GM19467 (cell line): ENCODE measurements at regions not wholly inside any gene's neighbourhood (a gene's known extent, or its start where the extent isn't known, plus 50 kb on each side); places are given as distances from the start of the nearest gene placed in this dataset.
"Not testable (repeated sequence)": the region's sequence is repeated elsewhere in the genome, so short reads cannot be mapped to it uniquely, and the experiment has no call there.

Source experiments
- ATAC-seq: cut with Tn5 transposase; IDR thresholded peaks from one replicate; pipeline ENCODE4 v1.9.1; 2021; ENCODE audit warnings: mild to moderate bottlenecking, moderate library complexity; ENCODE audit not compliant: unreplicated experiment

DNA sequence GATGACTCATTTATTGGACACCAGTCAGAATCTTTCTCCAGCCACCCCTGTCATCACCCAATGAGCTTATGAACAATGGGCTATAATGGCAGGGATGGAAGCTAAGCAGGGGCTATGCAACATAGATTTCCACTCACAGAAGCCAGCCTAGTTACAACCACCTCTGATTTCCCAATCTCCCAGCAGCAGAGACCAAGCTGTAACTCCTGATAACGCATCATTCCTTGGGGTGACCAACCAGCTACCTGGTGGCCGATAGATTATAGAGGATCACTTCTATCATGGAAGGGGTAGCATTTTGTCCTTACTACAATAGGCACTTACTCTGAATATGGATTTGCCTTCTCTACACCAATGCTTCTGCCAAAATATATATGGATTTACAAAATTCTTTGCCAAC, 302.3 kb upstream of the ATXN7L3B start:
- ATAC-seq, result no peak

DNA sequence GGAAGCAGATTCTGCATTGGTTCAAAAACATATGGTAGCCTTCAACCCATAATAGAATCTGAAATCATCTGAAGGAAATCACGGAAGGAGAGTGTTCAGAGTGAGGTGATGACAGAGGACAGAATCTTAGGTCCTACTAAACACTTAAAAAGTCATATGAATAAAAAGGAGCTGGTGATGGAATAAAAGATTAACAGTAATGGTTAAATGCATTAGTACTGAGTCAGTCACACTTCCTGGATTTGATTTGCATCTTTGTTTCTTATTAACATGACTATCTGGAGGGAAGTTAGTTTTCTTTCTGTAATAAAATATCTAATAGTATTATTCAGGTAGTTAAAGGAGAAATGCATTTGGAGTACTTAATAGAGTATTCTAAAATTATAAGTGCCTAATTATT, 296.3 kb upstream of the ATXN7L3B start:
- ATAC-seq, result no peak

DNA sequence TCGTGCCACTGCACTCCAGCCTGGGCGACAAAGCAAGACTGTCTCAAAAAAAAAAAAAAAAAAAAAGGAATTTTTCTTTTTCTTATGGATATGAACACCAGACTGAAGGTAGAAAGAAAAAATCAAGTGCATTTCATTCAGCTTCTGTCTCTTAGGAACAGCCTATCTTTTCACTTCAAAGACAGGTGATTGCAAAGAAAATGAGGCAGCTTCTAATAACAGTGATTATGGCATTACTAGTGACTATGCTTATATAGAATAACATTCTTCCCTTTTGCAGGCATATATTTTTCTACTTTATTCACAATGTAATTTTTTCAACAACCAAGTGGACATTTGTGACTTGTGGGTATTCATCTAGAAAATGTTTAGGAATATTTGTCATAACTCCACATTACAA, 295.5 kb upstream of the ATXN7L3B start:
- no peak for ATAC-seq

DNA sequence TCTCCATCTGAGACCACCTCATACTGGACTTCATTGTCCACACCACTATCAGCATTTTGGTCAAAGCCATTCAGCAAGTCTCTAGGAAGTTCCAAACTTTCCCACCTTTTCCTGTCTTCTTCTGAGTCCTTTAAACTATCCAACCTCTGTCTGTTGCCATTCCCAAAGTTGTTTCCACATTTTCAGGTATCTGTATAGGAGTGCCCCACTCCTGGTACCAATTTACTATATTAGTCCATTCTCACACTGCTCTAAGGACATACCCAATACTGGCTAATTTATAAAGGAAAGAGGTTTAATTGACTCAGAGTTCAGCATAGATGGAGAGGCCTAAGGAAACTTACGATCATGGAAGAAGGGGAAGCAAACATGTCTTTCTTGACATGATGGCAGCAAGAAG, 292.2 kb upstream of the ATXN7L3B start:
- no peak for ATAC-seq

DNA sequence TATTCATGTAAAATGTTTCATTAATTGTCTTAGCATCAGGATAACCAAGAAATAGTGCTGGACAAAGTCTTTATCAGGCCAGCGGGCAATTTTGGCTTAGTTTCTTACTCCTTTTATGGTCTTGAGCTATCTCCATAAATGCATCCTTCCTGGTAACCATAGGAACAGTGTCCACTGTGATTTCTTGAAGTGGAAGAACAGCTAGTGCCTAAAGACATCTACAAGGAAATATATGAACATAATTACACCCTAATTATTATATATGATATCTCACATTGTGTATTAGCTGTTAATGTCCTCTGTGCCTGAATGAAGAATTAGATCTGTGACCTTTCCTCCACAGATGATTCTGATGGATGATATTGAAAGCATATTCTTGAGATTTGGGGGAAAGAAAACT, 286.7 kb upstream of the ATXN7L3B start:
- ATAC-seq, result no peak

DNA sequence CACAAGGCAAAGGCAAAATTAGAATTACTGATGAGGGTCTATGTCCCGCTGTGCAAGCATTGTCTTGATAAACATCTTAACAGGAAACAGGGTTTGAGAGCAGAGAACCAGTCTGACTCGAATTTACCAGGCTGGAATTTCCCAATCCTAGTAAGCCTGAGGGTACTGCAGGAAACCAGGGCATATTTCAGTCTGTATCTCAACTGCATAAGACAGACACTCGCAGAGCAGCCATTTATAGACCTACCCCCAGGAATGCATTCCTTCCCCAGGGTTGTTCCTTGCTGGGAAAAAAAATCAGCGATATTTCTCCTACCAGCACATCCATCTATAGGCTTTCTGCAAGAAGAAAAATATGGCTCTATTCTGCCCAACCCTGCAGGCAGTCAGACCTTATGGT, 283.8 kb upstream of the ATXN7L3B start:
- ATAC-seq, result not testable (repeated sequence)

DNA sequence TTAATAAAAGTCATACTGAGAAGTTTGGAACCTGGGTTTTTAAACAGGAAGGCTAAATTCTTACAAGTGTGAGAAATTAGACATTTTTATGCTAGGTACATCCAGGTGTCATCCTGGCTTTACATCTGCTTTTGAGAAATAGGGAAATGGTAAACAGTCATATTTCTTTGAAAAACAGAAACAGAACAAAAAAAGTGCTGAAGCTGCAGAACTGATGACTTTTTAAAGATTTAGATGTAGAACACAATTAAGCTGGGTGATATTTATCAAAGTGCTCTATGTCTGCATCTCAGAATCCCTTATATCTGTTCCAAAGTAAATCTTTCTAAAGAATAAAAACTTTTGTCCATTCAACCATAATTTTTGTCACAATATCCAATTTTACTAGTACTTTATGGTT, 282.9 kb upstream of the ATXN7L3B start:
- no peak for ATAC-seq

DNA sequence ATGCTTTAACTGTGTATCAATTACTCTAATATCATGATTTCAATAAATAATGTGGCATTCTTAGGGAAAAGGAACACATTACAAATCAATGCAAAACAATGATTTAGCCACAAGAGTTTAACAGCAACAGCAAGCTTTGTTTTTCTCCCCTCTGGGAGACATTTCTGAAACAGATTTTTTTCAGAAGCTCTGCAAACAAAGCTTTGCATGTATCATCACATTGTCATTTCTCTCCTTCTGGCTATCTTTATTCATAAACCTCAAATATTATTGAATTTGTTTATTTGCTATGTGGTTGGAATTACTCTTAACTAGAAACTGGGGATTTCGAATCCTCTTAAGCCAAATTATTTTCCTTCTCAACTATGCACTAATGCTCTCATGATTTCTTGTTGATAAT, 278.4 kb upstream of the ATXN7L3B start:
- no peak for ATAC-seq

DNA sequence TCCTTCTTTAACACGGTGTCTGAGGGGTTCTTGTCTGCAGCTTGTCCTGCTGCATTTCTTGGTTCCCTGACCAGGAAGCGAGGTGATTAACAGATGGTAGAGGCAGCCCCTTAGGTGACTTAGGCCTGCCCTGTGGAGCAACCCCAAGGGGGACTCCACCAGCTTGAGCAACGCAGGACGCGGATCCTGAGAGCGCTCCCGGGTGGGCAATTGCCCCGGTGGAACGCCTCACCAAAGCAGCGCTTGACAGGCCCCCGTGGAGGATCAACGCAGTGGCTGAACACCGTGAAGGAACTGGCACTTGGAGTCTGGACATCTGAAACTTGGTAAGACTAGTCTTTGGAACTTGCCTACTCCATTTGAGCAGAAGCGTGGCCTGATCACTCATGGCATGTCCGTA, 272.9 kb upstream of the ATXN7L3B start:
- no peak for ATAC-seq

DNA sequence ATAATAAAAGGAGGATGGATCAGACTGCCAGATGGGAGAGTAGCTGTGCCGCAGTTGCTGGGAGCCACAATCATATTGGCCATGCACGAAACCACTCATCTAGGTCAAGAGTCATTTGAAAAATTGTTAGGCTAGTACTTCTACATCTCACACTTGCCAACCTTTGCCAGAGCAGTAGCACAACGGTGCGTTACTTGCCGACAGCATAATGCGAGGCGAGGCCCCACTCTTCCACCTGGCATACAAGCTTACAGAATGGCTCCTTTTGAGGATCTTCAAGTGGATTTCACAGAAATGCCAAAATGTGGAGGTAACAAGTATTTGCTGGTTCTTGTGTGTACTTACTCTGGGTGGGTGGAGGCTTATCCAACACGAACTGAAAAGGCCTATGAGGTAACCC, 268.3 kb upstream of the ATXN7L3B start:
- not testable (repeated sequence) for ATAC-seq

DNA sequence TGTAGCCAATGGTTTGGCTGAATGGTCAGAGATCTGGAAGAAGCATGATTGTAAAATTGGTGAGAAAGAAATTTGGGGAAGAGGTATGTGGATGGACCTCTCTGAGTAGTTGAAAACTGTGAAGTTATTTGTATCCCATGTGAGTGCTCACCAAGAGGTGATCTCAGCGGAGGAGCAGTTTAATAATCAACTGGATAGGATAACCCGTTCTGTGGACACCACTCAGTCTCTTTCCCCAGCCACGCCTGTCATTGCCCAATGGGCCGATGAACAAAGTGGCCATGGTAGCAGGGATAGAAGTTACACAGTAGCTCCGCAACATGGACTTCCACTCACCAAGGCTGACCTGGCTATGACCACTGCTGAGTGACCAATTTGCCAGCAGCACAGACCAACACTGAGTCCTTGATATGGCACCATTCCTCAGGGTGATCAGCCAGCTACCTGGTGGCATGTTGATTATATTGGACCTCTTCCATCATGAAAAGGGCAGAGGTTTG, 257.4 kb upstream of the ATXN7L3B start:
- ATAC-seq, result no peak

DNA sequence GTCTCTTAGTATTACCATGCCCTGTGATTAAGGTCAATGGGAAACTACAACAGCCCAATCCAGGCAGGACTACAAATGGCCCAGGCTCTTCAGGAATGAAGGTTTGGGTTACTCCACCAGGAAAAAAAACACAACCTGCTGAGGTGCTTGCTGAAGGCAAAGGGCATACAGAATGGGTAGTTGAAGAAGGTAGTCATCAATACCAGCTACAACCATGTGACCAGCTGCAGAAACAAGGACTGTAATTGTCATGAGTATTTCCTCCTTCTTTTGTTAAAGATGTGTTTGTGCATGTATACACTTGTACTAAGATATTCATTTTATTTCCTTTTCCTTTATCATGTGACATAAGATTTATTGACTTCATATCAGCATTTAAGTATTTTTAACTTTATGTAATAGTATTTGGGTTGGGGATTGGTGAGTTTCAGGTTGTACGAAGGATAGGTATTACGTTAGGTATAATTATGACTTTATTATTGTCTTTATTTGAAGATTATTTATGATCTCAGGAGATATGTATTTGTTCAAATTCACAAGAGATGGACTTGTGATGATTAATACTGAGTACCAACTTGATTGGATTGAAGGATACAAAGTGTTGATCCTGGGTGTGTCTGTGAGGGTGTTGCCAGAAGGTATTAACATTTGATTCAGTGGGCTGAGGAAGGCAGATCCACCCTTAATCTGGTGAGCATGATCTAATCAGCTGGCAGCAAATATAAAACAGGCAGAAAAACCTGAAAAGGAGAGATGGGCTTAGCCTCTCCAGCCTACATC, 256.0 kb upstream of the ATXN7L3B start:
- not testable (repeated sequence) for ATAC-seq

DNA sequence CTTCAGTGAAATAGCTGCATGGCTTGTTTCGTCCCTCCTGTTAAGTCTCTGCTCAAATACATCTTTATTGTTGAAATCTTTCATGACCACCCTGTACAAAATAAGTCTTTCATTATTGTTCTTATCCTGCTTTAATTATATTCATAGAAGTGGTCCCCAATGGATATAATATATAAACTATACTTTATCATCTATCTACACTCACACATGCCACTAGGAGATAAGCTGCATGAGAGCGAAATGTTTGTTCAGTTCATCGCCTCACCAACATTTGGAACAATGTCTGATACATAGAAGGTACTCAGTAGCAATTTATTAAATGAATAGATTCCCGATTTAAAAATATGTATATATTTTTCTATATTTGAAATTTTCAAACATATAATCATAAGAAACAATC, 254.0 kb upstream of the ATXN7L3B start:
- no peak for ATAC-seq

DNA sequence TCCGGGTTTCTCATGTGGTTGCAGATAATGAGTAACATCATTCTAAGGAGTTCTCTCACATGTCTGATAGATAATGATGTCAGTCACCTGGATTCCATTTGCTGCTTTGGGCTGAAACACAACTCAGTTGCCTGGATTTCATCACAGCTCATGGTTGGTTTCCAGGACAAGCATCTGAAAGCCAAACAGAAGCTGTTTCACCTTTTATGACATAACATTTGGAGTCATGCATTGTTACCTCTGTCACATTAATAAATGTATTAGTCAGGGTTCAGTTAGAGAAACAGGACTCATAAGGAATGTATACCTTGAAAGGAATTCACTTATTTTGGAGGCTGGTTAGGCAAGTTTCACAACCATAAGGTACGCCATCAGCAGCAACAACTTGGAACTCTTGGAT, 251.9 kb upstream of the ATXN7L3B start:
- no peak for ATAC-seq

DNA sequence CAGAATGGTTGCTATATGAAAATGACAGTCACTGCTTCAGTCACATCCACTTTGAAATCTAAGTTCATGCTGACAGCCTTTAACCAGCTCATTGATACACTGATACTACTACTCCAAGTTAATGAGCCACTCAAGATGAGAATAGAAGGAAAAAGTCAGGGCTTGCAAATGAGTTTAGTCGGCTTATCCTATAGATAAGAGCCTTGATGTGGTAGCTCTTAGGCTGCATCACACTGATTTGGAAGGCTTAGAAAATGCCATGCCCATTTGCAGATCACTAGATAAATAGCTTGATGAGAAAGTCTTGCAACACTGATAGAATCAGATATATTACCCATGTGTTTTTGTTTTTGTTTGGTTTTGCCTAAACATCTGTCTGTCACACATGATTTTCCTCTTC, 251.4 kb upstream of the ATXN7L3B start:
- ATAC-seq, result no peak

DNA sequence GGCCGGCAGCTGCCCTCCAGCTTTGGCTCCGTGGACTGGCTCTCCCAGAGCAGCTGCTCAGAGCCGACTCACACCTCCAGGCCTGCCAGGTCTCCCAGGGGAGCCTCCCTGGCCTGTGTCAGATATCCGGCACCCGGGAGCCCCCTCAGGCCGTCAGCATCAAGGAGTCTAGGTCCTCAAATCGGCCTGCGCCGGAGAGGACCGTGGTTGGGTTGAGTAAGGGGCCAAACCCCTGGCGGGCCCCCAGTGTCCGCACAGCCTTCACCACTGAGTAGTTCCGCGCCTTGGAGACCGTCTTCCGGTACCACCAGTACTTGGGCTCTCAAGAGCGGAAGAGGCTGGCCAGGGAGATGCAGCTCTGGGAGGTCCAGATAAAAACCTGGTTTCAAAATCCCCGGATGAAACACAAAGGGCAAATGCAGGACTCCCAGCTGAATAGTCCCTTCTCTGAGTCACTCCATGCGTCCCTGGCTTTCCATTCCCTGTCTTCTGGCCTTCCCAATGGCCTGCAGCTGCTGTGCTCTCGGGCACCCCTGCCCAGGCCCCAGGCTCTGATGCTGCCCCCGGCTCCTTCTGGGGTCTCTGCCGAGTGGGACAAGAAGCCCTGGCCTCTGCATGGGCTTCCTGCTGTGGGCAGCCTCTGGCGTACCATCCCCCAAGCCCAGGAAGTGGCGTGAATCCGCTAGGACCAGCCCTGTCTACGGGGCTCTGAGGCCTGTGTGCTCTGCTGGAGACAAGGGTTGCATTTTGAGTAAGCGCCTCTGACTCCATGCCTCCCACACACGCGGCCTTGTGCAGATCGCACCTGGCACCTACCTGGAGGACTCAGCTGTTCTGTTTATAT, 245.1 kb upstream of the ATXN7L3B start:
- no peak for ATAC-seq

DNA sequence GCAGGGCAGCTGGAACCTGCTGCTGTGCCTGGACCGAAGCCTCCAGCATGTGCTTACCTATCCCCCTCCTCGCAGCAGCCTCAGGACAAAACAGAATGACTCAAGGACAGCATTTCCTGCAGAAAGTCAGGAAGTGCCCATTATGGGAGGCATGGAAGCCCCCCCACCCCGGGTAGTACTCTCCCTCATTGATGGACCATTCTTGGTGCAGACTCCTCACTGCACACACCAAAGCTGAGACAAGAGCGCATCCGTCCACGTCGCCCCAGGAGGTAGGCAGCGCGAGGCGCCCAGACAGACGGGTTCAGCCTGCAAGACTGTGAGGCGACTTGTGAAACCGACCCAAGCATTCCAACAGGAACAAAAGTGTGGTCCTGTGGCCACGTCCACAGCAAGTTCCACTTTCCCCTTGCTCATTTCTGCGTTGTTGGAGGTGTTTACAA, 243.9 kb upstream of the ATXN7L3B start:
- no peak for ATAC-seq

DNA sequence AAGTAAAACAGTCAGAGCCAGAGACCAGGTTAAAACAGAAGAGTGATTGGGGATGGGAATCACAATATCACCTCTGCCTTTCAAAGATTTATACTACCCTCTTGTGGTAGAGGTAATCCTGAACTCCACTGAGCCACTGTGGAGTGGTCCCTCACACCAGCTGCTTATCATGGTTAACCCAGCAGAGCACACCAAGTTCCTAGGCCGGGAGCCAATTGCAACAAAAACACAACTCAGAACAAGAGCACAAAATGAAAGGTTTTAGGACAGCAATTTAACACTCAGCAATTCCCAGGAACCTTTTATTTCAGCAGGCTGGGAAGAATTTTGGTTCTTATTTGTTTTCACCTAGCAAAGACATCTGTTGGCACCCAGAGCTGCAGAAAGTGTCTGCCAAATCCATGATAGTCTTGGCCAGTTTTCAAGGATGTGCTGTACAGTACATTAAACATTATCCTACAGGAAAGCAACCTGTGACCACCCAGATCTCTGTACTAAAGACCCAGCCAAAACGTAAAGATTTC, 220.5 kb upstream of the ATXN7L3B start:
- no peak for ATAC-seq

DNA sequence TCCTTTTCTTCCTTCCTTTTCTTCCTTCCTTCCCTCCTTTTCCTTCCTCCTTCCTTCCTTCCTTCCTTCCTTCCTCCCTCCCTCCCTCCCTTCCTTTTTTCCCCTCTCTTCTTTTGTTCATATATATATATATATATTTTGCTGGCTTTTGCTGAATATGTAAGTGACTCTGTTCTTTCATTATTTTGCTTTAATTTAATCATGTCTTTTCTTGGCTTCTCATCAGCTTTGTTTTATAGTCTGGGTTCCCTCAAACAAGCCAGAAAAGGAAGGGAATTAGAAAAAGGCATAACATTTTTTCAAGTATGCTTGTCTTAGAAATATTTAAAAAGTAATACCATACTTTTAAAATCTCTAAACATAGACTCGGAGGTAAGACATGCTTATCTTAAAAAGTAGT, 219.9 kb upstream of the ATXN7L3B start:
- no peak for ATAC-seq

DNA sequence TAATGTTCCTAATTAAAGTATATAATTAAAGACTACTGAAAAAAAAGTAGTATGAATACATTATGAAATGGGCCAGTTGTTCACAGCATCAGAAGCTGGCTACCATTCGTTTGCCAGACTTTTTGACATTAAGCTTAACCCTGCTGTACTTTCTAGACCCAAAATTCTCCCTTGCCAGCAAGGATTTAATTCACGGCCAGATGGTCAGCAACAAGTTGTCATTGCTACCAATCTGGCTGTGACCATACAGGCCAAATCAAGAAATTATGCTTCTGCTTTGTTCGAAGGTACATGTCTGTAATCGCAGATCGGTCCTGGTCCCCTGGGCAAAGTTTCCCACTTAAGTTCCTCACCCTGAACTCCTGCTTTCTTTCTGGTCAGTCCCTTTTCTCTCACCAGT, 217.7 kb upstream of the ATXN7L3B start:
- no peak for ATAC-seq

DNA sequence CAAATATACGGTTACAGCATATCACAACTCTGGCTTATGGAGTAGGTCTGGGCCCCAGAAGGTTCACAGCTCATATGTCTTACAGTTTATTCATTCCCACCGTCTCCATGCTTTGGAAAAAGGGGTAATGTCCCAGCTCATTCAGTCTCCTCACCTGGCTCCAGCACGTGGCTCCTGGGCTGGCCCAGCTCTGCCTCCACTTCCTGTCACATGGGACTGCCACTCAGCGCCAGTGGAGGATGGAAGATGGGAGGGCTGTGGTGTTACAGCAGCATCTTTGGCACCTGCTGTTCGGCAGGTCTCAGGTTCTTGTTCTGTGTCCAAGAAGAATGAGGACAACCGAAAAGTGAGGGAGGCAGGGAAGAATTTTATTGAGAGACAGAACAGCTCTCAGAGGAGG, 216.3 kb upstream of the ATXN7L3B start:
- ATAC-seq, result no peak

DNA sequence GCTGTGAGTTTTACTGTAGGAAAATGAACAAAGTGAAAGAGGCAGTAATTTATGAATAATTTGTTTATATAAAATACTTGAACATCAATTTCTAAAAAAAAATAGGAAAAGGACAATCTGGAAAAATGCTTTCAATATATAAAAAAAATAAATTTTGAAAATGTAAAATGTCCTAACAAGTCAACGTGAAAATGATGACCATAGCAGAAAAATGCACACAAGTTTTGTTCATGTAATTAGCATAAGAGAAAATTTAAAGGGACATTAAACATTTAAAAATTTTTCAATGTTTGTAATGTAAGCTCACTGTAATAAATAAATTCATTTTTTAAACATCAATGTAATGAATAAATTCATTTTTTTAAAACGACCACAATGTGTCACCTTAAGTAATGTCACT, 214.8 kb upstream of the ATXN7L3B start:
- ATAC-seq, result no peak
